ENCODE measurements at regions not wholly inside any gene's neighbourhood (a gene's known extent, or its start where the extent isn't known, plus 50 kb on each side); places are given as distances from the start of the nearest gene placed in this dataset.

GRCh38 chr6:82430611-82431010, 67.0 kb downstream of the TPBG start:
- H3K4me1 ChIP-seq (ENCODE audit: control insufficient read depth in 1 of 2, insufficient read depth in 2 of 2, low read length in 2 of 2) = no peaks in the 10 kb centered on the region

More at GRCh38 chr6:82430611-82431010, 67.0 kb downstream of the TPBG start:
- Histone ChIP-seq H3K36me3 (ENCODE audit: control insufficient read depth in 1 of 2, insufficient read depth in 2 of 2, low read length in 2 of 2) (no peaks in the 10 kb centered on the region), H3K9me2 (ENCODE audit: insufficient read depth) (no peaks in the 10 kb centered on the region), H3K9ac (ENCODE audit: low read length) (no peak overlapping the region), H3K79me2 (ENCODE audit: insufficient read depth, low read length) (no peaks in the 10 kb centered on the region), H2AFZ (ENCODE audit: low read depth, low read length, poor library complexity, severe bottlenecking) (no peak overlapping the region), H3K9me3 (ENCODE audit: control insufficient read depth in 1 of 2, insufficient read depth in 1 of 2, low read depth in 1 of 2, low read length in 2 of 2) (no peaks in the 10 kb centered on the region), H3K27ac (ENCODE audit: low read depth, low read length) (no peak overlapping the region), H3K4me2 (ENCODE audit: low read length) (no peak overlapping the region), H3K4me3 (replicated peaks in 1 of 2; ENCODE audit: low read depth in 1 of 2, low read length in 2 of 2) (no peak overlapping the region), H4K20me1 (ENCODE audit: insufficient read depth) (no peaks in the 10 kb centered on the region), H3K27me3 (ENCODE audit: insufficient read depth, low read length) (no peaks in the 10 kb centered on the region)
- intact Hi-C loops (cut with micrococcal nuclease) = no loop called here
- POLR2A ChIA-PET = no interaction called here
- DNase-seq (ENCODE audit: low read depth, low spot score) (no peak), ATAC-seq (no peak)
- BruUV-seq (replicated peaks) = no TSS peak
- RAD21 ChIA-PET (ENCODE audit: low non-redundant PET in 1 of 2, low total read pairs in 2 of 2, uncharacterized antibody in 2 of 2, unreplicated experiment in 2 of 2) = no interaction called here
- no peak for TF ChIP-seq SRF (IDR thresholded peaks at IDR 0.05; ENCODE audit: low read depth)
- no peak for TF ChIP-seq SP1 (IDR thresholded peaks at IDR 0.05; ENCODE audit: low read depth)
- no peak for TF ChIP-seq FOSL1 (IDR thresholded peaks at IDR 0.05; ENCODE audit: low read depth)
- TF ChIP-seq JUND (IDR thresholded peaks at IDR 0.05) = no peak
- no peak for TF ChIP-seq CEBPB (IDR thresholded peaks at IDR 0.05; ENCODE audit: low read depth)
- TF ChIP-seq, protein P1, sequence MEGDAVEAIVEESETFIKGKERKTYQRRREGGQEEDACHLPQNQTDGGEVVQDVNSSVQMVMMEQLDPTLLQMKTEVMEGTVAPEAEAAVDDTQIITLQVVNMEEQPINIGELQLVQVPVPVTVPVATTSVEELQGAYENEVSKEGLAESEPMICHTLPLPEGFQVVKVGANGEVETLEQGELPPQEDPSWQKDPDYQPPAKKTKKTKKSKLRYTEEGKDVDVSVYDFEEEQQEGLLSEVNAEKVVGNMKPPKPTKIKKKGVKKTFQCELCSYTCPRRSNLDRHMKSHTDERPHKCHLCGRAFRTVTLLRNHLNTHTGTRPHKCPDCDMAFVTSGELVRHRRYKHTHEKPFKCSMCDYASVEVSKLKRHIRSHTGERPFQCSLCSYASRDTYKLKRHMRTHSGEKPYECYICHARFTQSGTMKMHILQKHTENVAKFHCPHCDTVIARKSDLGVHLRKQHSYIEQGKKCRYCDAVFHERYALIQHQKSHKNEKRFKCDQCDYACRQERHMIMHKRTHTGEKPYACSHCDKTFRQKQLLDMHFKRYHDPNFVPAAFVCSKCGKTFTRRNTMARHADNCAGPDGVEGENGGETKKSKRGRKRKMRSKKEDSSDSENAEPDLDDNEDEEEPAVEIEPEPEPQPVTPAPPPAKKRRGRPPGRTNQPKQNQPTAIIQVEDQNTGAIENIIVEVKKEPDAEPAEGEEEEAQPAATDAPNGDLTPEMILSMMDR (IDR thresholded peaks at IDR 0.05 in 2 of 3, conservative IDR thresholded peaks at IDR 0.05 in 1 of 3; ENCODE audit: borderline replicate concordance in 1 of 3, insufficient read depth in 1 of 3, low read depth in 2 of 3, low read length in 2 of 3) = no peak
- TF ChIP-seq POLR2AphosphoS5 (IDR thresholded peaks at IDR 0.05; ENCODE audit: low read depth, low read length) = no peak
- TF ChIP-seq, protein P2, sequence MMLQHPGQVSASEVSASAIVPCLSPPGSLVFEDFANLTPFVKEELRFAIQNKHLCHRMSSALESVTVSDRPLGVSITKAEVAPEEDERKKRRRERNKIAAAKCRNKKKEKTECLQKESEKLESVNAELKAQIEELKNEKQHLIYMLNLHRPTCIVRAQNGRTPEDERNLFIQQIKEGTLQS (IDR thresholded peaks at IDR 0.05) = no peak
- no peak for TF ChIP-seq POLR2A (IDR thresholded peaks at IDR 0.05; ENCODE audit: borderline replicate concordance, extremely low read depth, insufficient read depth, insufficient read length)
- no peak for TF ChIP-seq CBX3 (IDR thresholded peaks at IDR 0.05; ENCODE audit: low read depth)
- TF ChIP-seq ZFX (IDR thresholded peaks at IDR 0.05) = no peak
- TF ChIP-seq ZNF274 (IDR thresholded peaks at IDR 0.05; ENCODE audit: low read depth, low read length) = no peak
- TF ChIP-seq, protein P3, sequence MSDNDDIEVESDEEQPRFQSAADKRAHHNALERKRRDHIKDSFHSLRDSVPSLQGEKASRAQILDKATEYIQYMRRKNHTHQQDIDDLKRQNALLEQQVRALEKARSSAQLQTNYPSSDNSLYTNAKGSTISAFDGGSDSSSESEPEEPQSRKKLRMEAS (IDR thresholded peaks at IDR 0.05) = no peak
- TF ChIP-seq, protein P4, sequence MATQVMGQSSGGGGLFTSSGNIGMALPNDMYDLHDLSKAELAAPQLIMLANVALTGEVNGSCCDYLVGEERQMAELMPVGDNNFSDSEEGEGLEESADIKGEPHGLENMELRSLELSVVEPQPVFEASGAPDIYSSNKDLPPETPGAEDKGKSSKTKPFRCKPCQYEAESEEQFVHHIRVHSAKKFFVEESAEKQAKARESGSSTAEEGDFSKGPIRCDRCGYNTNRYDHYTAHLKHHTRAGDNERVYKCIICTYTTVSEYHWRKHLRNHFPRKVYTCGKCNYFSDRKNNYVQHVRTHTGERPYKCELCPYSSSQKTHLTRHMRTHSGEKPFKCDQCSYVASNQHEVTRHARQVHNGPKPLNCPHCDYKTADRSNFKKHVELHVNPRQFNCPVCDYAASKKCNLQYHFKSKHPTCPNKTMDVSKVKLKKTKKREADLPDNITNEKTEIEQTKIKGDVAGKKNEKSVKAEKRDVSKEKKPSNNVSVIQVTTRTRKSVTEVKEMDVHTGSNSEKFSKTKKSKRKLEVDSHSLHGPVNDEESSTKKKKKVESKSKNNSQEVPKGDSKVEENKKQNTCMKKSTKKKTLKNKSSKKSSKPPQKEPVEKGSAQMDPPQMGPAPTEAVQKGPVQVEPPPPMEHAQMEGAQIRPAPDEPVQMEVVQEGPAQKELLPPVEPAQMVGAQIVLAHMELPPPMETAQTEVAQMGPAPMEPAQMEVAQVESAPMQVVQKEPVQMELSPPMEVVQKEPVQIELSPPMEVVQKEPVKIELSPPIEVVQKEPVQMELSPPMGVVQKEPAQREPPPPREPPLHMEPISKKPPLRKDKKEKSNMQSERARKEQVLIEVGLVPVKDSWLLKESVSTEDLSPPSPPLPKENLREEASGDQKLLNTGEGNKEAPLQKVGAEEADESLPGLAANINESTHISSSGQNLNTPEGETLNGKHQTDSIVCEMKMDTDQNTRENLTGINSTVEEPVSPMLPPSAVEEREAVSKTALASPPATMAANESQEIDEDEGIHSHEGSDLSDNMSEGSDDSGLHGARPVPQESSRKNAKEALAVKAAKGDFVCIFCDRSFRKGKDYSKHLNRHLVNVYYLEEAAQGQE (IDR thresholded peaks at IDR 0.05; ENCODE audit: low read depth) = no peak
- no peak for TF ChIP-seq YY1 (IDR thresholded peaks at IDR 0.05; ENCODE audit: extremely low read depth, insufficient replicate concordance, low read depth, low read length)
- TF ChIP-seq TCF7L2 (IDR thresholded peaks at IDR 0.05; ENCODE audit: borderline replicate concordance, extremely low read depth, insufficient read depth, insufficient read length) = no peak
- no peak for TF ChIP-seq RAD21 (IDR thresholded peaks at IDR 0.05; ENCODE audit: low read depth)
- TF ChIP-seq EGR1 (IDR thresholded peaks at IDR 0.05; ENCODE audit: low read depth) = no peak
- CTCF ChIA-PET = no interaction called here
